CD4-positive, CD25-positive, alpha-beta regulatory T cell (primary cell): ENCODE measurements at regions not wholly inside any gene's neighbourhood (a gene's known extent, or its start where the extent isn't known, plus 50 kb on each side); places are given as distances from the start of the nearest gene placed in this dataset.

Experiments
- ATAC-seq, 2 donors: fragments of 150-1000 bp; cut with Tn5 transposase; one replicate each; pipeline ENCODE4 v1.10.0; 2021; ENCODE audit warnings: low read depth in 2 of 2, moderate number of reproducible peaks in 2 of 2, moderate library complexity in 1 of 2
- DNase-seq, 3 donors: peaks; one replicate each; pipeline versions ENCODE4 v3.0.0 to v3.0.0-alpha.2; 2012 to 2022; ENCODE audit warnings: mixed read lengths in 1 of 3
- H3K27ac ChIP-seq: one replicate; pipeline ENCODE4 v1.7.0; 2013; ENCODE audit warnings: mild to moderate bottlenecking, low read length; ENCODE audit not compliant: insufficient read depth, poor library complexity, severe bottlenecking
- H3K27me3 ChIP-seq: one replicate; pipeline ENCODE4 v1.7.0; 2013; ENCODE audit warnings: low read length; ENCODE audit not compliant: control insufficient read depth, insufficient read depth
- H3K36me3 ChIP-seq: one replicate; pipeline ENCODE4 v1.7.0; 2013; ENCODE audit warnings: mild to moderate bottlenecking, low read length, moderate library complexity; ENCODE audit not compliant: control insufficient read depth, insufficient read depth
- H3K4me1 ChIP-seq: 2 replicates; pipeline ENCODE4 v1.7.0; 2013; ENCODE audit warnings: mild to moderate bottlenecking, low read length; ENCODE audit not compliant: insufficient read depth, control insufficient read depth, poor library complexity, severe bottlenecking
- H3K4me3 ChIP-seq: one replicate; pipeline ENCODE4 v1.7.0; 2013; ENCODE audit warnings: low read depth, mild to moderate bottlenecking, low read length, moderate library complexity
- H3K9me3 ChIP-seq, 2 experiments: 1 replicate in 1 of 2; 2 replicates in 1 of 2; pipeline ENCODE4 v1.7.0; 2013; ENCODE audit warnings: low read length in 2 of 2, mild to moderate bottlenecking in 1 of 2, moderate library complexity in 1 of 2; ENCODE audit not compliant: control insufficient read depth in 2 of 2
- H3K27ac Mint-ChIP-seq, 3 donors: one replicate each; pipeline ENCODE4 v1.8.0; 2020 to 2022; ENCODE audit warnings: mild to moderate bottlenecking in 3 of 3, mixed read lengths in 3 of 3, moderate library complexity in 2 of 3
- H3K27me3 Mint-ChIP-seq: one replicate; pipeline ENCODE4 v1.8.0; 2022; ENCODE audit warnings: mild to moderate bottlenecking, mixed read lengths
- H3K36me3 Mint-ChIP-seq: one replicate; pipeline ENCODE4 v1.8.0; 2020; ENCODE audit warnings: mixed read lengths
- H3K4me1 Mint-ChIP-seq, 4 donors: one replicate each; pipeline ENCODE4 v1.8.0; 2020 to 2022; ENCODE audit warnings: mixed read lengths in 4 of 4, mild to moderate bottlenecking in 1 of 4
- H3K4me3 Mint-ChIP-seq, 4 donors: one replicate each; pipeline ENCODE4 v1.8.0; 2020 to 2022; ENCODE audit warnings: mild to moderate bottlenecking in 4 of 4, mixed read lengths in 4 of 4, moderate library complexity in 3 of 4
- H3K9me3 Mint-ChIP-seq, 7 donors: one replicate each; pipeline ENCODE4 v1.8.0; 2020 to 2022; ENCODE audit warnings: mixed read lengths in 7 of 7, mild to moderate bottlenecking in 3 of 7, moderate library complexity in 2 of 7

DNA sequence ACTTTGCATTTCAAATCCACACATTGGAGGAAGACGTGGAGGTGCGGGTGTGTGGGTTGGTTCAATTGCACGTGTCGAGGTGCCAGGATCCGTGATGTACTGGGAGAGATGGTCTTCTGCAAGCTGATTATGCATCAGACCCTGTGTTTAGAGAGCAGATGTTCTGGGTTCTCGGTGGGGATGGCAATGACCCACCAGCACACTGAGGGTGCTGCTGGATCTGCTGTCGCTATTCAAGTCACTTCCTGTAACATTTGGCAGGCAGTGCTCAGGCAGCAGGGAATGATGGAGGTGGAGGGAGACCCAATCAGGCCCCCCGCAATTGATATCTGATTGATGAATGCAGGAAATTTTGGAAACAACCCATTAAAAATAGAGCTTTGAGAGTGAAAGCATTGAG, 830.1 kb upstream of the POU3F3 start:
- Mint-ChIP-seq H3K36me3 (no peaks in the 10 kb centered on the region), H3K27me3 (no peaks in the 10 kb centered on the region), H3K27ac (no peak overlapping the region)

DNA sequence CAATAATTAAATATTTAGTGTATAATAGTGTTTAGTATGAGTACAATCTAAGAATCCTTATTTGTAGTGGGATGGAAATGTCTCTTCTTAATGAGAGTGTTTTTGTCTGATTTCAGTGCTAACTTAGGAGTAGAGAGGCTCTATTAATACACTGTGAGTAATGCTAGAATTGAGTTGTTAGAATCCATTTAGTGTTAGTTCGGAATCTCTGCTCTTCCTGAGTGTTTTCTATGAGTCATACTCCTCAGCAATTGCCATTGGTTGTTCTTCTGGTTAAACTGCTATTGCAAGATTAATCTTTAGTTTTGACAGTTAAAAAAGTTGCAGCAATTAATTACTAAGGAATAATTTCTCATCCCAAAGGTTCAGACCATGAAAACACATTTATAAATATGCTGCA, 828.6 kb upstream of the POU3F3 start:
- Mint-ChIP-seq H3K36me3 (no peaks in the 10 kb centered on the region), H3K27me3 (no peaks in the 10 kb centered on the region), H3K27ac (no peak overlapping the region), H3K9me3 (peaks cover 0 to 13% (median 2%) of the 10 kb centered on the region in 7 donors), H3K4me3 (no peak overlapping the region), H3K4me1 (no peaks in the 10 kb centered on the region)
- Histone ChIP-seq H3K27ac (no peak overlapping the region), H3K4me3 (no peak overlapping the region), H3K4me1 (no peaks in the 10 kb centered on the region), H3K9me3 (peaks cover 0 to 6% of the 10 kb centered on the region in 2 experiments), H3K36me3 (no peaks in the 10 kb centered on the region), H3K27me3 (no peaks in the 10 kb centered on the region)
- ATAC-seq (no peak), DNase-seq (no peak)

More for the DNA sequence above, 830.1 kb upstream of the POU3F3 start:
- no peaks in the 10 kb centered on the region for H3K27me3 ChIP-seq
- no peaks in the 10 kb centered on the region for H3K4me1 ChIP-seq
- ATAC-seq, result no peak
- Mint-ChIP-seq H3K4me1 (no peaks in the 10 kb centered on the region), H3K4me3 (no peak overlapping the region), H3K9me3 (peaks cover 0 to 16% (median 2%) of the 10 kb centered on the region in 7 donors)
- no peak overlapping the region for H3K27ac ChIP-seq
- H3K36me3 ChIP-seq, result no peaks in the 10 kb centered on the region
- no peak overlapping the region for H3K4me3 ChIP-seq
- no peak for DNase-seq
- H3K9me3 ChIP-seq, result peaks cover 0 to 6% of the 10 kb centered on the region in 2 experiments

DNA sequence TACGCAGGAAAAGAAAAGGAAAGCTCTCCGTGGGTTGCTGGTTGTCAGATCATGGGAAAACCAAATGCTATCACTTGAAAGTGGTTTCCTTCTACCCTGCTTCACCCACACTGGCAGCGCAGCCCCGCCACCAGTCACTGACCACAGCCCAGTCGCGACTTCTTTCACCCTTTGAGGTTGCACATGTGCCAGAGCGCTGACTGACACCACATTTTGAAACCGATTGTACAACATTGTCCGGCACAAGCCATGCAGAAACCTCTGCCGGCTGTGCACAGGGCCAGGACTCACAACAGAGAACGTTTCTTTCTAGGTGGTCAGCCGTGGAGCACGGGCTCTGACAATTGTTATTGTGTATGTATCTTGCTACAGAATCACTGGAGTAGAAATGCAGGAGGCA, 827.2 kb upstream of the POU3F3 start:
- Mint-ChIP-seq H3K4me1 (no peaks in the 10 kb centered on the region), H3K9me3 (peaks cover 0 to 10% (median 2%) of the 10 kb centered on the region in 7 donors), H3K27ac (no peak overlapping the region), H3K4me3 (no peak overlapping the region), H3K27me3 (no peaks in the 10 kb centered on the region), H3K36me3 (no peaks in the 10 kb centered on the region)
- Histone ChIP-seq H3K27ac (no peak overlapping the region), H3K27me3 (no peaks in the 10 kb centered on the region), H3K9me3 (peaks cover 0 to 6% of the 10 kb centered on the region in 2 experiments), H3K4me1 (no peaks in the 10 kb centered on the region), H3K4me3 (no peak overlapping the region), H3K36me3 (no peaks in the 10 kb centered on the region)
- ATAC-seq, result no peak
- no peak for DNase-seq

DNA sequence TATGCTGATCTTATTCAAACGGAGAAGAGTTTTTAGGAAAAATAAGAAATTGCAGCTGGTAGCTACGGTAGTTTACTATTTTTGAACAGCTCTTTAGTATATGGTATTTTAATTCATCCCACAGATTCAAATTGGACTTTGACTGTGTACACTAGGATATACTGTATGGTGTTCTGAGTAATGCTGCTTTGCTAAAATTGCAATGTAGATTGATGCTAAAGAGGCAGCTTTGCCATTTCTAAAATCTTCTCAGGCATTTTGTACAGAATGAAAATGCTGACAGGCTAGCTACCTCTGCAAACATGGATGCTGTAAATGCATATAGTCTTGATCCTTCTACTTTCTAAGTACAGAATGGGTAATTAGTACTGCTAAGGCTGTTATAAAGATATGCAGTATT, 826.6 kb upstream of the POU3F3 start:
- H3K27me3 Mint-ChIP-seq, result no peaks in the 10 kb centered on the region
- H3K4me3 ChIP-seq, result no peak overlapping the region
- no peaks in the 10 kb centered on the region for H3K27me3 ChIP-seq
- peaks cover 0 to 10% (median 2%) of the 10 kb centered on the region in 7 donors for H3K9me3 Mint-ChIP-seq
- no peak overlapping the region for H3K27ac ChIP-seq
- H3K4me3 Mint-ChIP-seq, result no peak overlapping the region
- H3K36me3 Mint-ChIP-seq, result no peaks in the 10 kb centered on the region
- H3K4me1 Mint-ChIP-seq, result no peaks in the 10 kb centered on the region
- H3K4me1 ChIP-seq, result no peaks in the 10 kb centered on the region
- no peaks in the 10 kb centered on the region for H3K36me3 ChIP-seq
- DNase-seq, result no peak
- ATAC-seq, result no peak
- peaks cover 0 to 6% of the 10 kb centered on the region in 2 experiments for H3K9me3 ChIP-seq
- no peak overlapping the region for H3K27ac Mint-ChIP-seq

DNA sequence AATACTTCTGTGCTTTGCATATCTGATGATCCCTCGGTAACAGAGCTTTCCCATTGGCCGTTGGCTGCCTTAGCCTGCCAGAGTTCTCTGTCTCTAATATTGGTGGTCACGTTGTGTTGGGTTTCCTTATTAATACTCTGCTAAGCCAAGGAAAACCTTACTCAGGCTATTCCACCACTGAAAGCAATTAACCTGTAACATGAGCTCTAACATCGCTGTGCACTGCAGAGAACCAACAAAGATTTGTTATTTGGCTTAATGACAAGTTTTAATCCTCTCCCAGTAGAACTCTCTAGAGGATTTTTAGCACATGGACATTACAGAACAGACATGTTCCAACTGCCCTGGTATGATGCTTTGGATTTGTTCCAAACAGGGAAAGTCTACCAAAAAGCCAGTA, 825.9 kb upstream of the POU3F3 start:
- no peaks in the 10 kb centered on the region for H3K4me1 ChIP-seq
- no peak overlapping the region for H3K27ac ChIP-seq
- no peaks in the 10 kb centered on the region for H3K27me3 ChIP-seq
- DNase-seq (no peak), ATAC-seq (no peak)
- H3K4me3 Mint-ChIP-seq, result no peak overlapping the region
- peaks cover 0 to 6% of the 10 kb centered on the region in 2 experiments for H3K9me3 ChIP-seq
- no peak overlapping the region for H3K4me3 ChIP-seq
- H3K9me3 Mint-ChIP-seq, result peaks cover 0 to 10% (median 2%) of the 10 kb centered on the region in 7 donors
- no peak overlapping the region for H3K27ac Mint-ChIP-seq
- no peaks in the 10 kb centered on the region for H3K36me3 ChIP-seq
- no peaks in the 10 kb centered on the region for H3K36me3 Mint-ChIP-seq
- H3K27me3 Mint-ChIP-seq, result no peaks in the 10 kb centered on the region
- H3K4me1 Mint-ChIP-seq, result no peaks in the 10 kb centered on the region

DNA sequence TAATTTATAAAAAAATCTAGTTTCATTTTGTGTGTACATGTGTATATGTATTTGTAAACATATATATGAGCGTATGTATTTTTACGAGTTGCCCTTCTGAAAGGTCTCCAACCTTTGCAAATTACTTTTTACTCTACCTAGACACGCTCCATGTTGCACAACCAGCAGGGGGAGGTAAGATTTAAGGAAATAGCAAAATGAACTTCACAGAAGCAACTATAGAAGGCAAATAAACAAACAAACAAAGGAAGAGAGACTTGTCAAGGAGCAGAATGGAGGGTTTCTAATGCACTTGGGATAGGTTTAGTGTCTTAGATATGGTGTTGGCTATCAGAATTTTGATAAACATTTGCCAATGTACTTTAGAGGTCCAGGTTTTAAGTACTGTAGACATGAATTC, 820.5 kb upstream of the POU3F3 start:
- Mint-ChIP-seq H3K36me3 (no peaks in the 10 kb centered on the region), H3K27me3 (no peaks in the 10 kb centered on the region), H3K4me3 (no peak overlapping the region), H3K4me1 (no peaks in the 10 kb centered on the region), H3K9me3 (peaks cover 1 to 19% (median 4%) of the 10 kb centered on the region in 7 donors), H3K27ac (no peak overlapping the region)
- Histone ChIP-seq H3K36me3 (no peaks in the 10 kb centered on the region), H3K9me3 (peaks cover 0 to 7% of the 10 kb centered on the region in 2 experiments), H3K27ac (no peak overlapping the region), H3K27me3 (no peaks in the 10 kb centered on the region), H3K4me1 (no peaks in the 10 kb centered on the region), H3K4me3 (no peak overlapping the region)
- ATAC-seq, result no peak
- DNase-seq, result no peak

DNA sequence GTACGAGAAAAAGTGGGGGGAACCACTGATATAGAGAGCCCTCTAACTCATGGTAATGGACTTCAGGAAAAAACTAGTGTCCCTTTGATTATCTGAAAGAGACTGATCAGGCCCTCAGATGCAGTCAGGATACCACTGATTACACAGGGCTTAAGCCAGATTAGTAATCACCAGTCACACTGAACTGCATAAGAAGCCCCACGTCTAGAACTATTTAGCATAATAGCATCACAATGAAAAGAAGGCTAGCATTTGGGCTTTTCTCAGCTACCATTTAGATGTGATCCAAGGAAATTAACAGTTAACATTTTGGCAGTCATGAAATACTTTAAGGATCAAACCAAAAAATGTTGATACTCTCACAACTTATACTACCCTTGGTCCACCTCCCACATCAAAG, 813.1 kb upstream of the POU3F3 start:
- Histone ChIP-seq H3K27ac (no peak overlapping the region), H3K9me3 (peaks cover 0 to 7% of the 10 kb centered on the region in 2 experiments), H3K4me3 (no peak overlapping the region), H3K36me3 (no peaks in the 10 kb centered on the region), H3K27me3 (no peaks in the 10 kb centered on the region), H3K4me1 (no peaks in the 10 kb centered on the region)
- Mint-ChIP-seq H3K4me3 (no peak overlapping the region), H3K9me3 (peaks cover 0 to 15% (median 0%) of the 10 kb centered on the region in 7 donors), H3K27ac (no peak overlapping the region), H3K4me1 (no peaks in the 10 kb centered on the region), H3K27me3 (no peaks in the 10 kb centered on the region), H3K36me3 (no peaks in the 10 kb centered on the region)
- DNase-seq, result no peak
- no peak for ATAC-seq

DNA sequence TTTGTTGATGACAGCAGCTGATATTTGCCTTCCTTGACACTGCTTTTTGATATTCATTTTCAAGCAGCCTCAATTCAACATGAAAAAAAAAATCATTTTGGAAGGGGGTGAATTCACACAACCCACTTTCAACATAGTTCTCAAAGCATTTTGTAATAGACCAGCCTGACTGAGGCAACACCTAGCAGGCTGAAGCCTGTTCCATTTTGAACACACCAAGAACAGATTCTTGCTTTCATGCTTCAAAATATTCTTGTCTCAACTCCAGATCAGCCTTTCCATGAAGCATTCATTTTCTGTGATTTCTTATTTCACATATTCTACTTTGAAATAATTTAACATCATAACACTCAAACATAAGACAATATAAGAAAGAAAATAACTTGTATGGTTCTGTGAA, 812.6 kb upstream of the POU3F3 start:
- Mint-ChIP-seq H3K27ac (no peak overlapping the region), H3K4me3 (no peak overlapping the region), H3K27me3 (no peaks in the 10 kb centered on the region), H3K36me3 (no peaks in the 10 kb centered on the region), H3K4me1 (no peaks in the 10 kb centered on the region), H3K9me3 (peaks cover 0 to 12% (median 0%) of the 10 kb centered on the region in 7 donors)
- Histone ChIP-seq H3K4me1 (no peaks in the 10 kb centered on the region), H3K36me3 (no peaks in the 10 kb centered on the region), H3K27ac (no peak overlapping the region), H3K27me3 (no peaks in the 10 kb centered on the region), H3K4me3 (no peak overlapping the region), H3K9me3 (peaks cover 0 to 5% of the 10 kb centered on the region in 2 experiments)
- DNase-seq, result no peak
- ATAC-seq, result no peak
